Activated naive CD4-positive, alpha-beta T cell treated with anti-CD3 and anti-CD28 coated beads, Interleukin-2, amount 50 U/mL, for 24 hours (primary cell): ENCODE measurements at regions not wholly inside any gene's neighbourhood (a gene's known extent, or its start where the extent isn't known, plus 50 kb on each side); places are given as distances from the start of the nearest gene placed in this dataset.
"Not testable (repeated sequence)": the region's sequence is repeated elsewhere in the genome, so short reads cannot be mapped to it uniquely, and the experiment has no call there.

Source experiments
- H3K27ac Mint-ChIP-seq: one replicate; pipeline ENCODE4 v1.8.0; 2021; ENCODE audit warnings: mild to moderate bottlenecking, mixed read lengths
- H3K27me3 Mint-ChIP-seq: one replicate; pipeline ENCODE4 v1.8.0; 2021; ENCODE audit warnings: mixed read lengths
- H3K36me3 Mint-ChIP-seq: one replicate; pipeline ENCODE4 v1.8.0; 2021; ENCODE audit warnings: mixed read lengths
- H3K4me1 Mint-ChIP-seq: one replicate; pipeline ENCODE4 v1.8.0; 2021; ENCODE audit warnings: mixed read lengths
- H3K4me3 Mint-ChIP-seq: one replicate; pipeline ENCODE4 v1.8.0; 2021; ENCODE audit warnings: mild to moderate bottlenecking, mixed read lengths
- H3K9me3 Mint-ChIP-seq: one replicate; pipeline ENCODE4 v1.8.0; 2021; ENCODE audit warnings: mixed read lengths

- H3K4me3 Mint-ChIP-seq, result no peak overlapping the region
- no peaks in the 10 kb centered on the region for H3K9me3 Mint-ChIP-seq
- no peaks in the 10 kb centered on the region for H3K36me3 Mint-ChIP-seq
- no peaks in the 10 kb centered on the region for H3K4me1 Mint-ChIP-seq
- no peaks in the 10 kb centered on the region for H3K27me3 Mint-ChIP-seq
- H3K27ac Mint-ChIP-seq, result no peak overlapping the region
Measured at GRCh38 chr11:79610139-79610538, 169.3 kb upstream of the TENM4 start.

GRCh38 chr11:79609511-79609910 is 168.7 kb upstream of the TENM4 start:
- H3K27me3 Mint-ChIP-seq, result no peaks in the 10 kb centered on the region
- no peaks in the 10 kb centered on the region for H3K9me3 Mint-ChIP-seq
- H3K27ac Mint-ChIP-seq, result no peak overlapping the region
- H3K4me1 Mint-ChIP-seq, result no peaks in the 10 kb centered on the region
- no peak overlapping the region for H3K4me3 Mint-ChIP-seq
- H3K36me3 Mint-ChIP-seq, result no peaks in the 10 kb centered on the region

DNA sequence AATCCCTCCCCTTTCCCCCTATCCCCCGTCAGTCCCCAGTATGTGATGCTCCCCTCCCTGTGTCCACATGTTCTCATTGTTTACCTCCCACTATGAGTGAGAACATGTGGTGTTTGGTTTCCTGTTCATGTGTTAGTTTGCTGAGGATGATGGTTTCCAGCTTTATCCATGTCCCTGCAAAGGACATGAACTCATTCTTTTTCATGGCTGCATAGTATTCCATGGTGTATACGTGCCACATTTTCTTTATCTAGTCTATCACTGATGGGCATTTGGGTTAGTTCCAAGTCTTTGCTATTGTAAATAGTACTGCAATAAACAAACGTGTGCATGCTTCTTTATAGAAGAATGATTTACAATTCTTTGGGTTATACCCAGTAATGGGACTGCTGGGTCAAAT is 165.6 kb upstream of the TENM4 start:
- H3K27me3 Mint-ChIP-seq, H3K27ac Mint-ChIP-seq, H3K9me3 Mint-ChIP-seq, H3K36me3 Mint-ChIP-seq, H3K4me1 Mint-ChIP-seq, H3K4me3 Mint-ChIP-seq: not testable (repeated sequence)

- Mint-ChIP-seq H3K27me3 (no peaks in the 10 kb centered on the region), H3K9me3 (peaks cover 9% of the 10 kb centered on the region), H3K4me3 (no peak overlapping the region), H3K36me3 (no peaks in the 10 kb centered on the region), H3K4me1 (no peaks in the 10 kb centered on the region), H3K27ac (no peak overlapping the region)
Measured at GRCh38 chr11:79600711-79601110, 159.9 kb upstream of the TENM4 start.

- Mint-ChIP-seq H3K4me3 (no peak overlapping the region), H3K27ac (no peak overlapping the region), H3K36me3 (no peaks in the 10 kb centered on the region), H3K27me3 (no peaks in the 10 kb centered on the region), H3K9me3 (peaks cover 5% of the 10 kb centered on the region), H3K4me1 (no peaks in the 10 kb centered on the region)
Measured at GRCh38 chr11:79594834-79595233, 154.0 kb upstream of the TENM4 start.

DNA sequence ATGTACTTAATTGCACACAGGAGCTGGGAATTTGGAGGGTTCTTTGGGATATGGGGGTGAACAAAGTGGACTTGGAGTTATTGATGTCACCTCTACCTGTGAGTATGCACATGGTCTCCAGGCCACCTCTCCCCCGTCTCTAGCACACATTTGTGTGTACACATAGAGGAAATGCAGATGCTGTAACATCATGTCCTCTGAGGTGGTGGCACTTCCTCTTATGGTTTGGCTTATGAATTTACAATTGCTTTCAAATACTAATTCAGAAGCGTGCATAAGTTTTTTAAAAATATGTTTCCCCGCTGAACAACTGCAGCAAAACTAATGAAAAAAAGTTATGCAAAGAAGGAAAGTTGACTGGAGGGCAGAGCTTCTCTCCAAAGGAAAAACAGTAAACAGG is 152.0 kb upstream of the TENM4 start:
- no peaks in the 10 kb centered on the region for H3K36me3 Mint-ChIP-seq
- no peaks in the 10 kb centered on the region for H3K27me3 Mint-ChIP-seq
- no peaks in the 10 kb centered on the region for H3K4me1 Mint-ChIP-seq
- H3K4me3 Mint-ChIP-seq, result no peak overlapping the region
- H3K27ac Mint-ChIP-seq, result no peak overlapping the region
- H3K9me3 Mint-ChIP-seq, result peaks cover 5% of the 10 kb centered on the region

- H3K4me1 Mint-ChIP-seq, result no peaks in the 10 kb centered on the region
- no peaks in the 10 kb centered on the region for H3K27me3 Mint-ChIP-seq
- H3K36me3 Mint-ChIP-seq, result no peaks in the 10 kb centered on the region
- peaks cover 5% of the 10 kb centered on the region for H3K9me3 Mint-ChIP-seq
- H3K4me3 Mint-ChIP-seq, result no peak overlapping the region
- no peak overlapping the region for H3K27ac Mint-ChIP-seq
Measured at GRCh38 chr11:79592406-79592805, 151.6 kb upstream of the TENM4 start.

DNA sequence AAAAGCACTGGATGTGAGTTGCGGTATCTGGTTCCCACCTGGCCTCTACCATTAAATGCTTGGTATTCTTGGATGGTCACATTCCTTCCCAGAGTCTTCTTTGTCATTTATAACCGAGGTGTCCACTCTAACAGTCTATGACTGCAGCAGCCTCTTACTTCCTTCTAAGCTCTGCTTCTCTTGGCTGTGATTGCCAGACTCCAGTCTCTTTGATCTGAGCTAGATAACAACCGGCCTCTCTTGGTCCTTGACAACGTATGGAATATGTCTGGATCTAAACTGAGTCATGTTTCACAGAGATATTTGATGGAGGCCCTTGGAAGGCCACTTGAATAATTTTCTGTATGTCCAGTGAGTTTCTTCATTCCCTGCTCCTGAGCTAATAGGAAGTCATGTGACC is 141.6 kb upstream of the TENM4 start:
- Mint-ChIP-seq H3K4me3 (no peak overlapping the region), H3K36me3 (no peaks in the 10 kb centered on the region), H3K9me3 (peaks cover 7% of the 10 kb centered on the region), H3K4me1 (no peaks in the 10 kb centered on the region), H3K27me3 (no peaks in the 10 kb centered on the region), H3K27ac (no peak overlapping the region)

DNA sequence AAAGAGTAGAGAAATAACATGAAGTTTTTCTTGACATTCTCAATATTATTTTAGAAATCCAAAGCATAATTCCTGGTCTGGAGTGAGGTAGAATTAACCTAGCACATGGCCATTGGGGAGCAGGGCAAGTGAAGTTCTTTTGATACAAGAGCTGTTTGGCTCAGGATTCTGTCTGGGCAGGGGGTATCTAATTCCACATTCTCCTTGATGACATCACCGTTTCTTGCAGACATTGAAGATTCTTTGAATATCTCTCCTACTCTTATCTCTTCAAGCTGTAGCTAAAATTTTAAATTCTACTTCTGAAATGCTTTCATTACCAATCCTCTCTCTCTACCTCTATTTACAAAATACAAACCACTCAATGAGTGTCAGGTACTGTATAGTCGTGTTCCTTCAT is 138.2 kb upstream of the TENM4 start:
- Mint-ChIP-seq H3K36me3 (no peaks in the 10 kb centered on the region), H3K9me3 (no peaks in the 10 kb centered on the region), H3K4me1 (no peaks in the 10 kb centered on the region), H3K27me3 (no peaks in the 10 kb centered on the region), H3K4me3 (no peak overlapping the region), H3K27ac (no peak overlapping the region)

GRCh38 chr11:79578116-79578515 is 137.3 kb upstream of the TENM4 start:
- Mint-ChIP-seq H3K9me3 (no peaks in the 10 kb centered on the region), H3K27me3 (peaks cover 1% of the 10 kb centered on the region)

DNA sequence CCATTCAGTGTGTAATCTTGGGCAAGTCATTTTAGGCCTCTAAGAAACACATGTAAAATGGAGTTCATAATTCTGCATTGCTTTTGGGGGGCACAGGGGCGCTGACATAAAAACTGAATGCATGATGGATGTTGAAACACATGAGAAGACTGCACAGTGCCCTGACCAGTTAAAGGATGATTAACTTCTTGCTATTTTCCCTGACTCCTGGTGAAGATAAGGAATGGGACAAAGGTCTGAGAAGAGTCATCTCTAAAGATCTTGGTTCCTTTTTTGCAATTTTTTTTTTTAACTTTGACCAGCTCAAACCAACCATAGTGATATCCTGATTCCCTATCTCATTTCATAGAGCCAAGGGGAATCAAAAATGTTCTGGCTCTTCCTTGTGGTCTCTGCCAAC is 134.9 kb upstream of the TENM4 start:
- Mint-ChIP-seq H3K4me3 (no peak overlapping the region), H3K27me3 (peaks cover 1% of the 10 kb centered on the region), H3K4me1 (no peaks in the 10 kb centered on the region), H3K36me3 (no peaks in the 10 kb centered on the region), H3K9me3 (no peaks in the 10 kb centered on the region), H3K27ac (no peak overlapping the region)

More at GRCh38 chr11:79578116-79578515, 137.3 kb upstream of the TENM4 start:
- Mint-ChIP-seq H3K36me3 (no peaks in the 10 kb centered on the region), H3K4me3 (no peak overlapping the region), H3K4me1 (no peaks in the 10 kb centered on the region), H3K27ac (no peak overlapping the region)

DNA sequence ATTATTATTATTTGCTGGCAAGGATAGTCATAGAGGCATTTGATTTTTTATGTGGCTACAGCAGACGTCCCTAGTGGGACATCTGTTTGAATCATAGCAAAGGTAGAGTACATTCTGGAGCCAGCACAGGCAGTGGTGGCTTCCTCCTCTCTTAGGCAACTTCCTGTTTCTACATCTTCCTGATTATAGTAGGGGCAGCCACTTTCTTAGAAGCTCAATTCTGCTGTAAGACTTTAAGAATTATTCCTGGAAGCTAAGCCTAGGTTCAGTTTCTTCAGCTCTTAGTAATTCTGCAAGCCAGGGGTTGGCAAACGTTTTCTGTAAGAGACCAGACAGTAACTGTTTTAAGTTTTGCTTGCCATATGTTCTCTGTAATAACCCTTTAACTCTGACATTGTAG is 129.3 kb upstream of the TENM4 start:
- no peaks in the 10 kb centered on the region for H3K4me1 Mint-ChIP-seq
- peaks cover 1% of the 10 kb centered on the region for H3K27me3 Mint-ChIP-seq
- H3K36me3 Mint-ChIP-seq, result no peaks in the 10 kb centered on the region
- H3K4me3 Mint-ChIP-seq, result no peak overlapping the region
- no peak overlapping the region for H3K27ac Mint-ChIP-seq
- H3K9me3 Mint-ChIP-seq, result no peaks in the 10 kb centered on the region

- Mint-ChIP-seq H3K9me3 (peaks cover 4% of the 10 kb centered on the region), H3K4me1 (no peaks in the 10 kb centered on the region), H3K36me3 (no peaks in the 10 kb centered on the region), H3K27me3 (no peaks in the 10 kb centered on the region), H3K4me3 (no peak overlapping the region), H3K27ac (no peak overlapping the region)
Measured at GRCh38 chr11:79564288-79564925, 123.6 kb upstream of the TENM4 start.

DNA sequence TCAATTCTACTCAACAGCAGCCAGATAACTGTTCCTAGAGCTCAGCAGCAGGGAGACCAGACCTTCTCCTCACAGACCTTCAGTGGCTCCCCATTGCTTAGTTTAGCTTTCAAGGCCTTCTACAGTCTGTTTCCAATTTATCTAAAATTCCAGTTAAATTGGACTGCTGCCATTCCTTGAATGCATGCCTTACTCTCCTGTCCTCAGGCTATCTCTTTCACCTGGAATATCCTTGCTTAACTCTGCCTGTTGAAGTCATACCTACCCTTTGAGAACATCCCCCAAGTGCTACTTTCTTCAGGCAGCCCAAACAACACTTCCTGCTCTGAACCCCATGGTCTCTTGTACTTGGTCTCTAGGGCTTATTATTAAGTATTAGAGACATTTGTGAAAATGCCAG is 120.7 kb upstream of the TENM4 start:
- no peak overlapping the region for H3K27ac Mint-ChIP-seq
- H3K27me3 Mint-ChIP-seq, result no peaks in the 10 kb centered on the region
- peaks cover 7% of the 10 kb centered on the region for H3K9me3 Mint-ChIP-seq
- no peak overlapping the region for H3K4me3 Mint-ChIP-seq
- no peaks in the 10 kb centered on the region for H3K4me1 Mint-ChIP-seq
- no peaks in the 10 kb centered on the region for H3K36me3 Mint-ChIP-seq

- H3K4me3 Mint-ChIP-seq, result no peak overlapping the region
- H3K36me3 Mint-ChIP-seq, result no peaks in the 10 kb centered on the region
- no peaks in the 10 kb centered on the region for H3K27me3 Mint-ChIP-seq
- H3K4me1 Mint-ChIP-seq, result no peaks in the 10 kb centered on the region
- no peak overlapping the region for H3K27ac Mint-ChIP-seq
- H3K9me3 Mint-ChIP-seq, result peaks cover 4% of the 10 kb centered on the region
Measured at GRCh38 chr11:79550809-79551208, 110.0 kb upstream of the TENM4 start.

DNA sequence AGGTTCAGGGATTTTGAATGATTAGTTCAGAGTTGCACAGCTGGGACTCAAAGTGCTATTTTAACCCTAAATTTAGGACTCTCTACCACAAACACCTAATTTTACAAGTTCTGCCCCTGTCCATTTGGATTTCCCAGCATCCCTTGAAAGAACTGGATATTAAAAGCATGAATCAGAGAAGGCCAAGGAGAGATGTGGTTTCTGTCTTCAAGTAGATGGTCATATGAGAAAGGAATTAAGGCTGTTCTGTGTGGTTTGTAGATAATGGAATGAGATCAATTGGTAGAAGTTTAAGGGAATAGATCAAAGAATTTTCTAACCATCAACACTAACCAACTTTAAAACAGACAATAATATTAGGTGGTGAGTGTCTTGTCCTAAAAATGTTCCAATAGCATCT is 106.4 kb upstream of the TENM4 start:
- no peaks in the 10 kb centered on the region for H3K36me3 Mint-ChIP-seq
- H3K4me1 Mint-ChIP-seq, result no peaks in the 10 kb centered on the region
- peaks cover 3% of the 10 kb centered on the region for H3K9me3 Mint-ChIP-seq
- H3K27me3 Mint-ChIP-seq, result peaks cover 4% of the 10 kb centered on the region
- no peak overlapping the region for H3K4me3 Mint-ChIP-seq
- no peak overlapping the region for H3K27ac Mint-ChIP-seq

GRCh38 chr11:79546351-79546750 is 105.5 kb upstream of the TENM4 start:
- Mint-ChIP-seq H3K4me3 (no peak overlapping the region), H3K27ac (no peak overlapping the region), H3K9me3 (no peaks in the 10 kb centered on the region), H3K27me3 (peaks cover 4% of the 10 kb centered on the region), H3K4me1 (no peaks in the 10 kb centered on the region), H3K36me3 (no peaks in the 10 kb centered on the region)
